DND-41 (cell line): ENCODE measurements at regions not wholly inside any gene's neighbourhood (a gene's known extent, or its start where the extent isn't known, plus 50 kb on each side); places are given as distances from the start of the nearest gene placed in this dataset.

Experiments used
- CTCF ChIP-seq: IDR thresholded peaks from 2 replicates; pipeline ENCODE4 v1.5.1; 2012; ENCODE audit warnings: borderline replicate concordance, low read length, moderate library complexity, mild to moderate bottlenecking; ENCODE audit not compliant: poor library complexity, severe bottlenecking; ENCODE audit errors: extremely low read depth
- EZH2 ChIP-seq: IDR thresholded peaks from 3 replicates; pipeline ENCODE4 v1.6.1; 2012; ENCODE audit warnings: borderline replicate concordance, low read depth, mild to moderate bottlenecking, moderate library complexity, low read length, inconsistent platforms; ENCODE audit not compliant: severe bottlenecking

GRCh38 chr9:28410411-28410810 is 837.1 kb upstream of the C9orf72 start:
- TF ChIP-seq CTCF (no peak), EZH2 (no peak)
